Spleen (tissue), 7 donors: ENCODE measurements at regions not wholly inside any gene's neighbourhood (a gene's known extent, or its start where the extent isn't known, plus 50 kb on each side); places are given as distances from the start of the nearest gene placed in this dataset.

Experiments used
- POLR2A ChIP-seq, 3 donors: fragments of 450-650 bp; IDR thresholded peaks; one replicate each; pipeline ENCODE4 v1.5.1; 2017; ENCODE audit warnings: antibody characterized with exemption in 3 of 3, mild to moderate bottlenecking in 1 of 3
- POLR2AphosphoS5 ChIP-seq, 3 donors: sonication (generic); formaldehyde crosslinking; IDR thresholded peaks; one replicate each; pipeline ENCODE4 v1.5.1; 2017; ENCODE audit warnings: antibody characterized with exemption in 3 of 3
- TF ChIP-seq, protein P1 (sequence below), 11 experiments: fragments of 200-600 bp in 7 of 11; fragments of 450-650 bp in 4 of 11; sonication (generic) in 4 of 11; IDR thresholded peaks in 8 of 11; conservative IDR thresholded peaks in 3 of 11; 1 replicate in 7 of 11; 2 replicates in 4 of 11; pipeline versions ENCODE4 v1.4.0 to v1.8.0; 2016 to 2021; ENCODE audit warnings: antibody characterized with exemption in 11 of 11, inconsistent platforms in 4 of 11, mild to moderate bottlenecking in 1 of 11
- donor health status: DM: no; HTN: no; CAD: no; lungs with moderate emphysema.
- donor health status: DM: no; HTN: no; CAD: no.
- donor health status: DM: no; HTN: no; CAD: no.

DNA sequence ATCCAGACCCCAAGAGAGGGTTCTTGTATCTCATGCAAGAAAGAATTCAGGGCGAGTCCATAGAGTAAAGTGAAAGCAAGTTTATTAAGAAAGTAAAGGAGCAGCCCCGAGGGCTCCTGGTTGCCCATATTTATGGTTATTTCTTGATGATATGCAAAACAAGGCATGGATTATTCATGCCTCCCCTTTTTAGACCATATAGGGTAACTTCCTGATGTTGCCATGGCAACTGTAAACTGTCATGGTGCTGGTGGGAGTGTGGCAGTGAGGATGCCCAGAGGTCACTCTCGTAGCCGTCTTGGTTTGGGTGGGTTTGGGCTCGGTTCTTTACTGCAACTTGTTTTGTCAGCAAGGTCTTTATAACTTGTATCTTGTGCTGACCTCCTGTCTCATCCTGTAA lies 750.2 kb upstream of the FANCL start:
- TF ChIP-seq, protein P1, sequence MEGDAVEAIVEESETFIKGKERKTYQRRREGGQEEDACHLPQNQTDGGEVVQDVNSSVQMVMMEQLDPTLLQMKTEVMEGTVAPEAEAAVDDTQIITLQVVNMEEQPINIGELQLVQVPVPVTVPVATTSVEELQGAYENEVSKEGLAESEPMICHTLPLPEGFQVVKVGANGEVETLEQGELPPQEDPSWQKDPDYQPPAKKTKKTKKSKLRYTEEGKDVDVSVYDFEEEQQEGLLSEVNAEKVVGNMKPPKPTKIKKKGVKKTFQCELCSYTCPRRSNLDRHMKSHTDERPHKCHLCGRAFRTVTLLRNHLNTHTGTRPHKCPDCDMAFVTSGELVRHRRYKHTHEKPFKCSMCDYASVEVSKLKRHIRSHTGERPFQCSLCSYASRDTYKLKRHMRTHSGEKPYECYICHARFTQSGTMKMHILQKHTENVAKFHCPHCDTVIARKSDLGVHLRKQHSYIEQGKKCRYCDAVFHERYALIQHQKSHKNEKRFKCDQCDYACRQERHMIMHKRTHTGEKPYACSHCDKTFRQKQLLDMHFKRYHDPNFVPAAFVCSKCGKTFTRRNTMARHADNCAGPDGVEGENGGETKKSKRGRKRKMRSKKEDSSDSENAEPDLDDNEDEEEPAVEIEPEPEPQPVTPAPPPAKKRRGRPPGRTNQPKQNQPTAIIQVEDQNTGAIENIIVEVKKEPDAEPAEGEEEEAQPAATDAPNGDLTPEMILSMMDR (IDR thresholded peaks at IDR 0.05 in 8 of 11, conservative IDR thresholded peaks at IDR 0.05 in 3 of 11): no peak
- no peak for TF ChIP-seq POLR2A (IDR thresholded peaks at IDR 0.05)
- no peak for TF ChIP-seq POLR2AphosphoS5 (IDR thresholded peaks at IDR 0.05)
